ENCODE measurements at regions not wholly inside any gene's neighbourhood (a gene's known extent, or its start where the extent isn't known, plus 50 kb on each side); places are given as distances from the start of the nearest gene placed in this dataset.
"Not testable (repeated sequence)": the region's sequence is repeated elsewhere in the genome, so short reads cannot be mapped to it uniquely, and the experiment has no call there.

DNA sequence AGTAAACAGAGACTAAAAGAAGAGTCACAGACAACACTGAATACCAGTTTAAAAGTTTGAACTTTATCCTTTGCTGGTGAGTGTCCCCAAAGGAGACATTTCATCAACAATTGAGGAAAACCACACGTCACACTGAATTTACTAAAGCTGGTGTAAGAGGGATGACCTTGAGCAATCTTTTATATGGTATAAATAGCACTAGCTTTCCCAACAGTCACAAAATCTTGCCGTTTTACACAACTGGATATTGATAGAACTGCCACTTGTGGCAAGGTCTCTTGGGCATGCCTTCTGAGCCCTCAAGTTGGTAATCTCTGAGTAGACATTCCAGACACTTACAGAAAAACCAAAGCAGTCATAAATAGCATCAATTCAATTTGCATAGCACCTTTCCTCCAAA lies 311.5 kb upstream of the TARS1 start:
- intact Hi-C loops (cut with DNase I), result no loop called here
- TF ChIP-seq, protein P1, sequence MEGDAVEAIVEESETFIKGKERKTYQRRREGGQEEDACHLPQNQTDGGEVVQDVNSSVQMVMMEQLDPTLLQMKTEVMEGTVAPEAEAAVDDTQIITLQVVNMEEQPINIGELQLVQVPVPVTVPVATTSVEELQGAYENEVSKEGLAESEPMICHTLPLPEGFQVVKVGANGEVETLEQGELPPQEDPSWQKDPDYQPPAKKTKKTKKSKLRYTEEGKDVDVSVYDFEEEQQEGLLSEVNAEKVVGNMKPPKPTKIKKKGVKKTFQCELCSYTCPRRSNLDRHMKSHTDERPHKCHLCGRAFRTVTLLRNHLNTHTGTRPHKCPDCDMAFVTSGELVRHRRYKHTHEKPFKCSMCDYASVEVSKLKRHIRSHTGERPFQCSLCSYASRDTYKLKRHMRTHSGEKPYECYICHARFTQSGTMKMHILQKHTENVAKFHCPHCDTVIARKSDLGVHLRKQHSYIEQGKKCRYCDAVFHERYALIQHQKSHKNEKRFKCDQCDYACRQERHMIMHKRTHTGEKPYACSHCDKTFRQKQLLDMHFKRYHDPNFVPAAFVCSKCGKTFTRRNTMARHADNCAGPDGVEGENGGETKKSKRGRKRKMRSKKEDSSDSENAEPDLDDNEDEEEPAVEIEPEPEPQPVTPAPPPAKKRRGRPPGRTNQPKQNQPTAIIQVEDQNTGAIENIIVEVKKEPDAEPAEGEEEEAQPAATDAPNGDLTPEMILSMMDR (IDR thresholded peaks at IDR 0.05), result no peak
- ATAC-seq (no peak), DNase-seq (no peak)
- no peak overlapping the region for H3K27ac ChIP-seq
- no peaks in the 10 kb centered on the region for H3K27me3 ChIP-seq
- H3K9me3 ChIP-seq, result peaks cover 0 to 37% of the 10 kb centered on the region in 2 donors
- no peaks in the 10 kb centered on the region for H3K4me1 ChIP-seq
- H3K36me3 ChIP-seq, result no peaks in the 10 kb centered on the region
- no peak overlapping the region for H3K4me3 ChIP-seq

DNA sequence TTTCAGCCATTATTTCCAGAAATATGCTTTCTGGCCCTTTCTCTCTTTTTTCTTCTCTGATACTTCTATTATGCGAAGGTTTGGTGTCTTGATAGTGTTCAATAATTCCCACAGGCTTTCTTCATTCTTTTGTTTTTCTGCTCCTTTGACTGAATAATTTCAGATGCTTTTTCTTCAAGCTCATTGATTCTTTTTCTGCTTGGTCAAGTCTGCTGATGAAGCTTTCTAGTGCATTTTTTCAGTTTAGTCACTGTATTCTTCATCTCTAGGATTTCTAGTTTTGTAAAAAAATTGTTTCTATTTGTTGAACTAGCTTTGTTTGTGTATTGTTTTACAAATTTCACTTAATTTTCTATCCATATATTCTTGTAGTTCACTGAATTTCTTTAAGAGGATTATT lies 304.0 kb upstream of the TARS1 start:
- ATAC-seq (no peak), DNase-seq (no peak)
- Histone ChIP-seq H3K9me3 (peaks cover 0 to 43% of the 10 kb centered on the region in 2 donors), H3K4me1 (no peaks in the 10 kb centered on the region), H3K36me3 (no peaks in the 10 kb centered on the region), H3K4me3 (no peak overlapping the region), H3K27me3 (no peaks in the 10 kb centered on the region), H3K27ac (no peak overlapping the region)
- TF ChIP-seq, protein P1 (IDR thresholded peaks at IDR 0.05), result no peak
- intact Hi-C loops (cut with DNase I), result no loop called here

GRCh38 chr5:33138145-33138544 lies 302.6 kb upstream of the TARS1 start:
- ATAC-seq; intact Hi-C loops (cut with DNase I); H3K27ac ChIP-seq: not testable (repeated sequence)

GRCh38 chr5:33143405-33144123 lies 297.2 kb upstream of the TARS1 start:
- intact Hi-C loops (cut with DNase I), result no loop called here
- H3K4me3 ChIP-seq, result no peak overlapping the region
- no peak for DNase-seq
- no peak overlapping the region for H3K27ac ChIP-seq
- no peaks in the 10 kb centered on the region for H3K27me3 ChIP-seq
- no peak for ATAC-seq
- no peaks in the 10 kb centered on the region for H3K4me1 ChIP-seq
- TF ChIP-seq, protein P1 (IDR thresholded peaks at IDR 0.05), result no peak
- no peaks in the 10 kb centered on the region for H3K36me3 ChIP-seq
- H3K9me3 ChIP-seq, result no peaks in the 10 kb centered on the region

More at GRCh38 chr5:33138145-33138544, 302.6 kb upstream of the TARS1 start:
- DNase-seq, H3K36me3 ChIP-seq, H3K4me3 ChIP-seq, H3K27me3 ChIP-seq, H3K4me1 ChIP-seq: not testable (repeated sequence)
- peaks cover 0 to 33% of the 10 kb centered on the region in 2 donors for H3K9me3 ChIP-seq

DNA sequence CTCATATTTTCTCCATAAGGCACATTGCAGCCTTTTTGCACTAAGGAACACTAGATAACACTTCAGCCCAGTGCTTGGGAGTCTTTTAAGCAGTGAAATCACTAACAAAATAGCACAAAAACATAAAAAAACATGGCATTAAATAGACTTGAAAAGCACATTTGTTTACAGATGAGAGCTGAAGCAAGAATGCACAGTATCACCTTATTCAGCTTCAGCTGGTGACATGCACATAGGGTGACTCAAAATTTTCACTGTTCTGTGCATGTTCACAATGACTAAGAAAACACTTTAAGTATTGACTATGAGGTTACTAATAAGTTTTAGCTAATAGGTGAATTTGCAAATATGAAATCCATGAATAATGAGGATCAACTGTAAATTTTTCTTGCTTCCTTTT lies 293.9 kb upstream of the TARS1 start:
- Histone ChIP-seq H3K27ac (no peak overlapping the region), H3K9me3 (no peaks in the 10 kb centered on the region), H3K4me1 (no peaks in the 10 kb centered on the region), H3K4me3 (no peak overlapping the region), H3K36me3 (no peaks in the 10 kb centered on the region), H3K27me3 (no peaks in the 10 kb centered on the region)
- intact Hi-C loops (cut with DNase I), result no loop called here
- no peak for DNase-seq
- ATAC-seq, result no peak
- TF ChIP-seq, protein P1 (IDR thresholded peaks at IDR 0.05), result no peak

DNA sequence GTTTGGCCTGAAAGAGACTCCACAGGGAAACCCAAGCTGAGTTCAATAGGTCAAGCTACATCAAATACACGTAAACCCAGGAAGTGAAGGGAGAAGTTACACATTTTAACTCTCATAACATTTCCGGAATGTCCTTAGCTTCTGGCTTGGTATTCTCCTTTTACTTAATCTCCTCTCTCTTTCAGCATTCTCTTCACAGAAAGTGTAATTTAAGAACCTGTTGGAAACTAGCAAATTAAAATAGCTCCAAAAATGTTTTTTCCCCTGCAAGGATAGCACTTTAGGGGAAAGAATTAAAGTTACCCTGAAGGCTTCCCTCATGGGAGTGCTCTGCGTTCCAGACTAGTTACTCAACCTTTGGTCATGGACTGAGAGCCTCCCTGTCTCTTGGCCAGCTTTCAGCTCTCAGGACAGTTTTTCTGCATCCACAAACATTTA lies 292.7 kb upstream of the TARS1 start:
- Histone ChIP-seq H3K9me3 (no peaks in the 10 kb centered on the region), H3K36me3 (no peaks in the 10 kb centered on the region), H3K4me3 (no peak overlapping the region), H3K27me3 (no peaks in the 10 kb centered on the region), H3K4me1 (no peaks in the 10 kb centered on the region), H3K27ac (no peak overlapping the region)
- TF ChIP-seq, protein P1 (IDR thresholded peaks at IDR 0.05), result no peak
- ATAC-seq (peak; percentile 78), DNase-seq (no peak)
- intact Hi-C loops (cut with DNase I), result no loop called here
